ENCODE measurements at regions not wholly inside any gene's neighbourhood (a gene's known extent, or its start where the extent isn't known, plus 50 kb on each side); places are given as distances from the start of the nearest gene placed in this dataset.
"Not testable (repeated sequence)": the region's sequence is repeated elsewhere in the genome, so short reads cannot be mapped to it uniquely, and the experiment has no call there.

- no peak for DNase-seq
Observed at GRCh38 chr4:126899331-126899801, 733.4 kb upstream of the INTU start.

GRCh38 chr4:126906466-126906865 is 726.3 kb upstream of the INTU start:
- DNase-seq = no peak

- no peak for DNase-seq
Observed at GRCh38 chr4:126907389-126907788, 725.4 kb upstream of the INTU start.

DNA sequence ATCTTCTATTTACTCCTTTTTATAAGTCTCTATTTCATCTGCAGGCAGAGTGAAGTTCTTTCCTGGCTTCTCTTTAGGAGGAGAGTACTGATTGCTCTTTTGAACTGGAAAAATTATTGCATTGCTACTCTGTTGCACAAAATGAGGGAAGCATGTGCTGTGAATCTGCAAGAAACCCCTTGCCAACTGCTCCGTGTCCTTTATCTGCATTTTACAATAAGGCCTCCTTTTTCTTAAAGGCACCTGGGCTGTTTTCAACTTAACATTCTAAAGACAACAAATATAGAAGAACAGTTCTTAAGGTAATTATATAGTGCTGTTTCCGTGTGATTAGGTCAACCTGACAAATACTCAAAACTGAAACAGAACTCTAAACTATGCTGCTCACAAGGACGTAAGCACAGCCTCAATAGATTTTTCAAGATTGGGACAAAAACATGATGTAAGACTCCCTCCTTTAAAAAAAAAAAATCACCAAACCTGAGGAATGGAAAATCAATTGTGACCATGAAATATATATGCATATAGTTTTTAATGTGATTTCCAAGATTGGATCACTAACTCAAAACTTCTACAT is 716.6 kb upstream of the INTU start:
- DNase-seq = no peak

- no peak for DNase-seq
Observed at GRCh38 chr4:126916626-126917140, 716.1 kb upstream of the INTU start.

DNA sequence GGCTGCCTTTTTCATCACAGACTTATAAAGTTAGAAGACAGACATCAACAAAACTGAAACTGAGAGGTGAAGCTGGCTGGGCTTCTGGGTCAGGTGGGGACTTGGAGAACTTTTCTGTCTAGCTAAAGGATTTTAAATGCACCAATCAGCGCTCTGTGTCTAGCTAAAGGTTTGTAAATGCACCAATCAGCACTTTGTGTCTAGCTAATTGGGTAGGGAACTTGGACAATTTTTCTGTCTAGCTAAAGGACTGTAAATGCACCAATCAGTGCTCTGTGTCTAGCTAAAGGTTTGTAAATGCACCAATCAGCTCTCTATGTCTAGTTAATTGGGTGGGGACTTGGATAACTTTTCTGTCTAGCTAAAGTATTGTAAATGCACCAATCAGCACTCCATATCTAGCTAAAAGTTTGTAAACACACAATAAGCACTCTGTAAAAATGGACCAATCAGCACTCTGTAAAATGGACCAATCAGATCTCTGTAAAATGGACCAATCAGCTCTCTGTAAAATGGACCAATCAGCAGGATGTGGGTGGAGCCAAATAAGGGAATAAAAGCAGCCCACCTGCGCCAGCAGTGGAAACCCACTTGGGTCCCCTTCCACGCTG is 710.3 kb upstream of the INTU start:
- not testable (repeated sequence) for DNase-seq

DNA sequence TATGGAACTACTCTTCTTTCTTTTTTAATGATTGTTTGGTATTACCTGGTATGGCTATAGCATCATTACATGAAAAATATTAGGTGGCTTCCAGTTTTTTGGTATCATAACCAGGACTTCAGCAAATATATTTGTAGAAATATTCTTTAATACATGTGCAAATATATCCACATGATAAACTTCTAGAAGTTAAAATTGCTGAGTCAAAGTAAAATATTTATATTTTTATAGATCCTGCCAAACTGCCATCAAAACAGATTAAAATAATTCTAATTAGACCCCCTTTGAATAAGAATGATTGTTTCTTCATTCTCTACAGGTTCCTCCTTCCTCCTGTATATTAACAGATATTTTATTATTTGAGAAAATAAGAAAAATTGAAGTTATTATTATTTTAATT is 708.5 kb upstream of the INTU start:
- DNase-seq = no peak

- DNase-seq = not testable (repeated sequence)
Observed at GRCh38 chr4:126930059-126930458, 702.7 kb upstream of the INTU start.

DNA sequence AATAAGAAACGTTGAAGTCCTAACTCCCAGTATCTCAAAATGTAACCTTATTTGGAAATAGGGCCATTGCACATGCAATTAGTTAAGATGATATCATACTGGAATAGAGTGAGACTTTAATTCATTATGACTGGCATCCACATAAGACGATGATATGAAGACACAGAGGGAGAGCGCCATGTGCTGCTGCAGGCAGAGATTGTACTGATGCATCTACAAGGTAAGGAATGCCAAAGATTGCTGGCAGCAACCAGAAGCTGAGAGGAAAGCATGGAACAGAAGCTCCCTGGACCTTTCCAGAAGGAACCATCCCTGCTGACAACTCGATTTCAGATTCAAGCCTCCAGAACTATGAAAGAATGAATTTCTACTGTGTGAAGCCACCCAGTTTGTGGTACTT is 697.0 kb upstream of the INTU start:
- DNase-seq = no peak

- no peak for DNase-seq
Observed at GRCh38 chr4:126937342-126937741, 695.4 kb upstream of the INTU start.

GRCh38 chr4:126937846-126938422 is 694.8 kb upstream of the INTU start:
- DNase-seq = no peak

GRCh38 chr4:126939401-126939800 is 693.4 kb upstream of the INTU start:
- no peak for DNase-seq

- no peak for DNase-seq
Observed at GRCh38 chr4:126947536-126947935, 685.2 kb upstream of the INTU start.

DNA sequence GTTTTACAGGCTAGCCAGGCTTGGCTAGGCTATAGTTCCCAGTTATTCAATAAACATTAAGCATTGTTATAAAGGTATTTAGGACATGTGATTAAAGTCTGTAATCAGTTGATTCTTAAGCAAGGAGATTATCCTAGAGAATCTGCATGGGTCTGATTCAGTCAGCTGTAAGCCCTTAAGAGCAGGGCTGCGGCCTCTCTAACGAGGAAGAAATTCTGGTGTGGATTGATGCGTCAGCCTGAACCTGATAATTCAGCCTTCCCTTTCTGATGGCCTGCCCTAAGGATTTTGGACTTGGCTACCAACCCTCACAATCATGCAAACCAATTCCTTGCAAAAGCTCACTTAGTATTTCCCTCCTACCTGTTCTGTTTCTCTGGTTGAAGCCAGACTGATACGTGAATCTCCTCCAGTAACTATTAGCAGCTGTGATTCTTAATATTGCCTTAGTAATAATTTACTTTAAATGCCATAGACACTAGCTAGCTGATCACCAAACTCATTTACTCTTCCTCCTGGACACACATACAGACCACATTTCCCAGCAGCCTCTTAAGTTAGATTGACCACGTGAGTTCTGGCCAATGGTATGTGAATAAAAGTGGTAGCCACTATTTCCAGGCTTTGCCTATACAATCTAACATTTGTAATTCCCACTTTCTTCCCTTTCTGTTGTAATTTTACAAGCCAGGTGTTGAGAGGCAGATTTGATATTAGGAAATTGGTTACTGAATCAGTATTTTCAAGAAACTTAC is 678.0 kb upstream of the INTU start:
- no peak for DNase-seq

DNA sequence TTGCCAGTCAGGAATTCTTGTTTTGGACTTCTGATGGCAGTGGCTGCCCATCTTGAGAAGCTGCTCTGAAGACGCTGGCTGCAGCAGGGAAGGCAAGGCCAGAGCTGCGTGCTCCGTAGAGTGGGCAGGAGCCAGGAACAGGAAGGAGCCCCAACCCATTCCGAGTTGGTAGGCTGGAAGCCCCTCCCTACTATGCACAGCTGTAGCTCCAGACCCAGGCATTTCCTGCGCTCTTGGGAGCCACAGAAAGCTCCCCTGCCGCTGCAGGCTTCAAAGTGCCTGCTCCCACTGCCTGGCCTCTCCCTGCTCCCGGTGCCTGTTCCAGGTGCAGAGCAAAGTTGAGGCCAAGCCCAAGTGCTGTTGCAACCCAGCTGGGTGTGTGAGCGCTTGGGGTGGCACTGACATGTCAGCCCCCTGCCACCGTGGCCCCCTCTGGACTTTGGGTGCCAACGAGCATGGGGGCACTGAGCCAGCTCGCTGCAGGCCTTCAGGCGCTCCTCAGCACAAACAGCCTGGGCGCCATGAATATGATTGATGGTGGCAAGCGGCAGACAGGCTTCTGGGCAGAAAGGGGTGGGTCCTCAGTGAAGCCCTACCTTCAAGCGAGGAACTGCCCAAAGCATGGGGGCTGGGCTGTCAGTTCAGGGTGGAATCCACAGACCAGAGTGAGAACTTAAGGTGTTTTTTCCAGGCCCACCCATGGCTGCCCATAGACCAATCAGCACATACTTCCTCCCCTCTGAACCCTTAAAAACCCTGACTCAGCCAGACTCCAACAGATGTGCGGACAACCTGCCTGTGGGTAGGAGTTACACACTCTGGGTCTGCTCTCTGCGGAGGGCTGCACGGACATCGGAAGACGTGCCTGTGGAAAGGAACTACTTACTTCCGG is 677.2 kb upstream of the INTU start:
- no peak for DNase-seq

GRCh38 chr4:126956184-126956897 is 676.4 kb upstream of the INTU start:
- no peak for DNase-seq

GRCh38 chr4:126957556-126957955 is 675.2 kb upstream of the INTU start:
- no peak for DNase-seq

- no peak for DNase-seq
Observed at GRCh38 chr4:126957987-126958386, 674.8 kb upstream of the INTU start.

DNA sequence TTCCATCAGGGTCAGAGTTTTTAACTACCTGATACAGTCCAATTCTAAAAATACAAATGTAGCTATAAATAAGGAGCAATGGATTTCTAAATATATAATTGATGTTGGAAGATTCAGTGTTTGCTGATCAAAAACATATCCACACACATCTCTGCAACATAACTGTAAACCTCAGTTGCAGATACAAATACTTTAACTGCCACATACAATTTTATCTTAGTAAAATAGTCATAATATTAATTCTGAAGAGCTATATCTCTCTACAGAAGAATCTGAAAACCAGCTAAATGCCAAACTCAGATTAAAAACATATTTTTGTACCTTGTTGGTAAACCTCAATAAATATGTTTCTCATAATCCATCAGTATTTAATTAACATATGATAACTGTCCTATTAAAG is 674.3 kb upstream of the INTU start:
- no peak for DNase-seq

DNA sequence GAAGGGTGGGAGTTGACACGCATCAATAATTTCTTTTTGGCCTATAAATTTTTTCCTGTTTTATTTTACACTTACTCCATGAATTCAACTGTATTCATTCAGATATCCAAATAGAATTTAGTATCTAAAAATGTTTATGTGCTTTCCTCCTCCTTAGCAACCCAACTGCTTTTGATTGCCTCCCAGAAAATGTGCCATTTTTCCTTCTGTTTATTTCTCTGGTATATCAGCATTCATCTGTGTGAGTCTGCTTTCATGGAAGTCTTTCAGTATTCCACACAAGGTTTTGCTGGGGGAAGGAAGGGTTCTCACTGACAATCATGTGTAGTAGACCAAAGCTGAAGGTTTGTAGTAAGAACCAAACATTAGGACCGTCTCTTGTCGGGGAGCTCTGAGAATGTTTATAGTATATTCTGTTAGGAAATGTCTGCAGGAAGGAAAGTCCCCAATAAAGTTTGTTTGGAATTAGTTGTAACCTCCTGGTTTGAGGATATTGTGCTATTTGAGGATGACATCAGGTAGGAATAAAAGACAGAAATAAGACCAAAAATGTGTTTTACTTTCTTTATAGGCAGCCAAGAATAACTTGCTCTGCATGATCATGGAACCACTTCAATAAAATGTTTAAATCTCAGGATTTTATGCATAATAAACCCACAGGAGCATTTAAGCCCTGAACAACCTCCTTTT is 673.6 kb upstream of the INTU start:
- no peak for DNase-seq

DNA sequence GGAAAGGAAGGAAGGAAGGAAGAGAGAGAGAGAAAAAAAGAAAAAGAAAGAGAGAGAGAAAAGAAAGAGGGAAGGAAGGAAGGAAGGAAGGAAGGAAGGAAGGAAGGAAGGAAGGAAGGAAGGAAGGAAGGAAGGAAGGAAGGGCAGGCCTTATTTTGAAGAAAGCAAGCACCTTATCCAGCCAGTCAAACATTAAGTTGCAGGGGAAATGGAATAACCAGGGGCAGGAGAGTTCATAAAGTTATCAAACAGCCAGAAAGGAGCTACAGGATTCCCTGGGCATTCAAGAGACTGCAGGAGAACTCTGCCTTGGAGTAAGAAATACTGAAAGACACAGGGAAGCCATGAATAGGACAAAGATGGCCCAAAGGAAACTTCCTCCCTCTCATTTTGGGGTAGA is 672.0 kb upstream of the INTU start:
- DNase-seq = no peak

Measured in NCI-H1694 treated with DMSO at 0.1 percent for 48 hours (cell line).